OCI-LY7 (cell line): ENCODE measurements at regions not wholly inside any gene's neighbourhood (a gene's known extent, or its start where the extent isn't known, plus 50 kb on each side); places are given as distances from the start of the nearest gene placed in this dataset.

Experiments used
- CTCF ChIP-seq: fragments of 200-600 bp; sonication (generic); conservative IDR thresholded peaks from 2 replicates; pipeline ENCODE4 v1.5.1; 2014; ENCODE audit warnings: mild to moderate bottlenecking, antibody characterized with exemption, low read length, moderate library complexity, mixed read lengths
- EZH2phosphoT487 ChIP-seq: fragments of 200-600 bp; sonication (generic); IDR thresholded peaks from 2 replicates; pipeline ENCODE4 v1.6.1; 2018; ENCODE audit warnings: low read depth, borderline replicate concordance, mild to moderate bottlenecking, mixed run types, antibody characterized with exemption, low read length, moderate library complexity, mixed read lengths

GRCh38 chr7:49580000-49580399 is 193.4 kb upstream of the VWC2 start:
- no peak for TF ChIP-seq CTCF
- TF ChIP-seq EZH2phosphoT487, result no peak
